Upper lobe of left lung (tissue), 6 donors: ENCODE measurements at regions not wholly inside any gene's neighbourhood (a gene's known extent, or its start where the extent isn't known, plus 50 kb on each side); places are given as distances from the start of the nearest gene placed in this dataset.

Source experiments
- ATAC-seq, 2 donors: fragments of 200-7000 bp; cut with Tn5 transposase; one replicate each; pipeline ENCODE4 v1.9.1; 2022; ENCODE audit warnings: mild to moderate bottlenecking in 2 of 2, moderate library complexity in 2 of 2; ENCODE audit not compliant: low FRiP score in 2 of 2
- DNase-seq, 2 donors: peaks; one replicate each; pipeline ENCODE4 v3.0.0-alpha.2; 2019 to 2020
- H3K27ac ChIP-seq, 4 donors: fragments of 200-600 bp; sonication (generic); one replicate each; pipeline ENCODE4 v1.5.1; 2016 to 2019
- H3K27me3 ChIP-seq, 4 donors: fragments of 200-600 bp; sonication (generic); one replicate each; pipeline ENCODE4 v1.5.1; 2017 to 2019
- H3K36me3 ChIP-seq, 4 donors: fragments of 200-600 bp; sonication (generic); one replicate each; pipeline ENCODE4 v1.5.1; 2016 to 2019
- H3K4me1 ChIP-seq, 4 donors: fragments of 200-600 bp; sonication (generic); one replicate each; pipeline ENCODE4 v1.5.1; 2018 to 2019
- H3K4me3 ChIP-seq, 4 donors: fragments of 200-600 bp; sonication (generic); one replicate each; pipeline ENCODE4 v1.5.1; 2017 to 2019; ENCODE audit warnings: mild to moderate bottlenecking in 2 of 4, moderate library complexity in 1 of 4
- H3K9me3 ChIP-seq, 4 donors: fragments of 200-600 bp; sonication (generic); one replicate each; pipeline ENCODE4 v1.5.1; 2018 to 2019
- EP300 ChIP-seq, 4 donors: sonication (generic); formaldehyde crosslinking; IDR thresholded peaks; one replicate each; pipeline ENCODE4 v1.5.1; 2017; ENCODE audit warnings: antibody characterized with exemption in 4 of 4, control low read depth in 2 of 4
- POLR2A ChIP-seq, 4 donors: fragments of 450-650 bp; IDR thresholded peaks; one replicate each; pipeline ENCODE4 v1.5.1; 2016 to 2017; ENCODE audit warnings: antibody characterized with exemption in 4 of 4, mild to moderate bottlenecking in 2 of 4
- POLR2AphosphoS5 ChIP-seq, 2 donors: sonication (generic); formaldehyde crosslinking; IDR thresholded peaks; one replicate each; pipeline ENCODE4 v1.5.1; 2017; ENCODE audit warnings: antibody characterized with exemption in 2 of 2
- WGBS, 2 donors: methylation state at CpG; one replicate each; pipeline ENCODE4 v1.1.5; 2017 to 2018; 5-methylcytosine and 5-hydroxymethylcytosine counted together
- TF ChIP-seq, protein P1 (sequence below), 6 experiments: fragments of 450-650 bp in 4 of 6; fragments of 200-600 bp in 2 of 6; sonication (generic) in 2 of 6; IDR thresholded peaks; one replicate each; pipeline ENCODE4 v1.5.1; 2016 to 2019; ENCODE audit warnings: antibody characterized with exemption in 6 of 6
- donor health status: DM: no; HTN: no; CAD: no; lungs with moderate emphysema.
- donor health status: DM: no; HTN: yes; CAD: no; lungs with severe emphysema.

GRCh38 chr10:83176901-83177300 lies 962.4 kb upstream of the GHITM start:
- no peak overlapping the region for H3K4me3 ChIP-seq
- no peaks in the 10 kb centered on the region for H3K4me1 ChIP-seq
- no peaks in the 10 kb centered on the region for H3K9me3 ChIP-seq
- no peaks in the 10 kb centered on the region for H3K36me3 ChIP-seq
- H3K27ac ChIP-seq, result no peak overlapping the region
- DNase-seq (no peak), ATAC-seq (no peak)
- 75 to 90% methylated on average over 2 of the region's 2 CpGs for WGBS, 2 donors
- TF ChIP-seq POLR2A (IDR thresholded peaks at IDR 0.05) (no peak), POLR2AphosphoS5 (IDR thresholded peaks at IDR 0.05) (no peak)
- H3K27me3 ChIP-seq, result no peaks in the 10 kb centered on the region

GRCh38 chr10:83178526-83178925 lies 960.8 kb upstream of the GHITM start:
- H3K36me3 ChIP-seq, result no peaks in the 10 kb centered on the region
- no peak overlapping the region for H3K27ac ChIP-seq
- H3K27me3 ChIP-seq, result no peaks in the 10 kb centered on the region
- TF ChIP-seq, protein P1, sequence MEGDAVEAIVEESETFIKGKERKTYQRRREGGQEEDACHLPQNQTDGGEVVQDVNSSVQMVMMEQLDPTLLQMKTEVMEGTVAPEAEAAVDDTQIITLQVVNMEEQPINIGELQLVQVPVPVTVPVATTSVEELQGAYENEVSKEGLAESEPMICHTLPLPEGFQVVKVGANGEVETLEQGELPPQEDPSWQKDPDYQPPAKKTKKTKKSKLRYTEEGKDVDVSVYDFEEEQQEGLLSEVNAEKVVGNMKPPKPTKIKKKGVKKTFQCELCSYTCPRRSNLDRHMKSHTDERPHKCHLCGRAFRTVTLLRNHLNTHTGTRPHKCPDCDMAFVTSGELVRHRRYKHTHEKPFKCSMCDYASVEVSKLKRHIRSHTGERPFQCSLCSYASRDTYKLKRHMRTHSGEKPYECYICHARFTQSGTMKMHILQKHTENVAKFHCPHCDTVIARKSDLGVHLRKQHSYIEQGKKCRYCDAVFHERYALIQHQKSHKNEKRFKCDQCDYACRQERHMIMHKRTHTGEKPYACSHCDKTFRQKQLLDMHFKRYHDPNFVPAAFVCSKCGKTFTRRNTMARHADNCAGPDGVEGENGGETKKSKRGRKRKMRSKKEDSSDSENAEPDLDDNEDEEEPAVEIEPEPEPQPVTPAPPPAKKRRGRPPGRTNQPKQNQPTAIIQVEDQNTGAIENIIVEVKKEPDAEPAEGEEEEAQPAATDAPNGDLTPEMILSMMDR (IDR thresholded peaks at IDR 0.05), result no peak
- TF ChIP-seq POLR2AphosphoS5 (IDR thresholded peaks at IDR 0.05) (no peak), POLR2A (IDR thresholded peaks at IDR 0.05) (no peak), EP300 (IDR thresholded peaks at IDR 0.05) (no peak)
- no peaks in the 10 kb centered on the region for H3K4me1 ChIP-seq
- H3K4me3 ChIP-seq, result no peak overlapping the region
- DNase-seq (no peak), ATAC-seq (no peak)
- H3K9me3 ChIP-seq, result no peaks in the 10 kb centered on the region

GRCh38 chr10:83179371-83179770 lies 959.9 kb upstream of the GHITM start:
- H3K4me1 ChIP-seq, result no peaks in the 10 kb centered on the region
- DNase-seq (no peak), ATAC-seq (no peak)
- H3K4me3 ChIP-seq, result no peak overlapping the region
- TF ChIP-seq EP300 (IDR thresholded peaks at IDR 0.05) (no peak), POLR2A (IDR thresholded peaks at IDR 0.05) (no peak), POLR2AphosphoS5 (IDR thresholded peaks at IDR 0.05) (no peak)
- TF ChIP-seq, protein P1 (IDR thresholded peaks at IDR 0.05), result no peak
- WGBS, 2 donors, result 65 to 90% methylated on average over 4 of the region's 4 CpGs
- no peaks in the 10 kb centered on the region for H3K9me3 ChIP-seq
- H3K27ac ChIP-seq, result no peak overlapping the region
- H3K27me3 ChIP-seq, result no peaks in the 10 kb centered on the region
- no peaks in the 10 kb centered on the region for H3K36me3 ChIP-seq

DNA sequence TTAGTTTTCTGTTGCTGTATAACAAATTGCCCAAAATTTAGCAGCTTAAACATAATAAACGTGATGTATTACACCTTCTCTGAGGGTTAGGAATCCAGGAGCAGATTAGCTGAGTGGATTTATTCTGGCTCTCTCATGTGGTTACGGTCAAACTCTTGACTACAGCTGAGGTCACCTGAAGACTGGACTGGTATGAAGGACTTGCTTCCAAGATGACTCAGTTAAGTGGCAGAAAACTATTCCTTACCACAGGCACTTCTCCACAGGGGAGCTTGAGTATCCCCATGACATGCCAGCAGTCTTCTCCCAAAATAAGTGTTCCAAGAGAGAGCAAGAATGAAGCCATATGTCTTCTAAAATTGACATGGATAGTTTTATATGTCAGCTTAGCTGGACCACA lies 957.2 kb upstream of the GHITM start:
- Histone ChIP-seq H3K27me3 (no peaks in the 10 kb centered on the region), H3K4me1 (no peaks in the 10 kb centered on the region), H3K4me3 (no peak overlapping the region), H3K36me3 (no peaks in the 10 kb centered on the region), H3K27ac (no peak overlapping the region), H3K9me3 (no peaks in the 10 kb centered on the region)
- TF ChIP-seq, protein P1 (IDR thresholded peaks at IDR 0.05), result no peak
- TF ChIP-seq POLR2A (IDR thresholded peaks at IDR 0.05), result no peak
- TF ChIP-seq EP300 (IDR thresholded peaks at IDR 0.05), result no peak
- no peak for TF ChIP-seq POLR2AphosphoS5 (IDR thresholded peaks at IDR 0.05)
- DNase-seq (no peak), ATAC-seq (no peak)
- 71 to 74% methylated on average over 2 of the region's 2 CpGs for WGBS, 2 donors

DNA sequence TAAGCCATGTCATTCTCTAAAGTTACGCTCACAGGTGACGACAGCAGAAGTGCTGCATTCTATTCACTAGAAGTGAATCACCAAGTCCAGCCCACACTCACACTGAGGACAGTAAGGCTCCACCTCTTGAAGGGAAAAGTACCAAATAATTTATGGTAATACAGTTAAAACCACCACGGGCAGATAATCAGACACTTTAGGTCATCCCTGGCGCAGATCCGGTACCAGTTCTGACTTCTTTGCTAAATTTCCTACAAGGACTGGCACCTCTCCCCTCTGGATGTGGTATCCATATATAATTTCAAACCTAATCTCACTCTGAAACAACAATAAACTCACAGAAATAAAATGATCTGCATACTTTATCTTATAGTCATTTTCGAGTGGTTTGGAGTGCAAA lies 954.7 kb upstream of the GHITM start:
- no peak overlapping the region for H3K27ac ChIP-seq
- no peaks in the 10 kb centered on the region for H3K36me3 ChIP-seq
- 92% methylated on average over 5 to 6 of the region's 6 CpGs for WGBS, 2 donors
- no peaks in the 10 kb centered on the region for H3K4me1 ChIP-seq
- H3K9me3 ChIP-seq, result no peaks in the 10 kb centered on the region
- DNase-seq (no peak), ATAC-seq (no peak)
- no peaks in the 10 kb centered on the region for H3K27me3 ChIP-seq
- no peak overlapping the region for H3K4me3 ChIP-seq
- TF ChIP-seq POLR2A (IDR thresholded peaks at IDR 0.05) (no peak), POLR2AphosphoS5 (IDR thresholded peaks at IDR 0.05) (no peak)
- TF ChIP-seq, protein P1 (IDR thresholded peaks at IDR 0.05), result no peak
